ENCODE measurements at regions not wholly inside any gene's neighbourhood (a gene's known extent, or its start where the extent isn't known, plus 50 kb on each side); places are given as distances from the start of the nearest gene placed in this dataset.

DNA sequence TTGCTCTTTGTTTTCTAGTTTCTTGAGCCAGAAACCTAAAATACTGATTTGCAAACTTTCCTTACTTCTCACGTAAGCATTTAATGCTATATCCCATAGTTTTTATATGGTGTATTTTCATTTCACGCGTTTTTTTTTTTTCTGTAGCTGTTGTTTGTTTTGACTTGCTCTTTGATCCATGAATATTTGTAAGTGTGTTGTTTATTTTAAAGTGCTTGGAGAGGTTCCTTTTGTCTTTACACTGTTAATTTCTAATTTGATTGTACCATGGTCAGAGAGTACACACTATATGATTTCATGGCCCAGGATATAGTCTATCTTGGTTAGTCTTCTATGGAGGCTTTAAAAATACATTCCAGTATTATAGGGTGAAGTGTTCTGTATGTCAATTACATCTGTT is 84.8 kb upstream of the RNF217 start:
- DNase-seq: no peak

DNA sequence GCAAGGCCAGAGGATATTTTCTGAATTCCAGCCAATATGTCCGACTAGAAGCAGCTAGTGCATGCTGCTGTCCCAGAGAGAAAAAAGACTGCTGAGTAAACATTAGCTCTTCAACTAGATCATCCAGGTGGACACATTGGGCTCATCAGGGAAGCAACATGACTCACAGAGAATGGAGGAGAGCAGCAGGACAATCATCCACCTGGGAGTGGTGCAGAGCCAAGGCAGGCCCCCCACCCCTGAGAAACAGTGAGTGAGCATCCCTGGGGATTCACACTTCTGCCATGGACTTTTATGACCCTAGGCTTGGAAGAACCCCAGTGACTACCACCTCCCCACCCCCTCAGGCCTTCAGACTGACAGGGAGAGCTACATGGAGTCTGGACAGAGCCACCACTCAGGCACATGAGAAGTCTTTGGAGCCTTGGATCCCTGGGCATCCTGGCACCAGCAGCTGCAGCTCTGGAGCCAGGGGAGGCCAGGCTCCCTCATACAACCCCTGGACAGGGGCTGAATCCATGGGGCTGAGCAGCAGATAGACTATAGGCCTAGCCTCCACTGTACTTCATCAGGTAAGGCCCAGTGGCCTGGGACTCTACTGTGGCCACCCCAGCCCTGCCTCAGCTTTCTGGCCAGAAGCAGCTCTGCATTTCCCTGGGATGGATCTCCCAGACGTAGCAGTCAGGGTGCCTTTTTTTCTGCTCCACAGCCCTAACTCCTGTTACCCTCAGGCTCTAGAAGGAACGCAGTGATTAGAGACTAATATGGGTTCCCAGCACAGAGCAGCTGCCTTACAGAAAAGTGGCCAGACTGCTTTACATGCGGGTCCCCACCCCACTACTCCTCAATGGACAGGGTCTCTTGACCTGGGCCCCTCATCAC is 82.9 kb upstream of the RNF217 start:
- DNase-seq: no peak

DNA sequence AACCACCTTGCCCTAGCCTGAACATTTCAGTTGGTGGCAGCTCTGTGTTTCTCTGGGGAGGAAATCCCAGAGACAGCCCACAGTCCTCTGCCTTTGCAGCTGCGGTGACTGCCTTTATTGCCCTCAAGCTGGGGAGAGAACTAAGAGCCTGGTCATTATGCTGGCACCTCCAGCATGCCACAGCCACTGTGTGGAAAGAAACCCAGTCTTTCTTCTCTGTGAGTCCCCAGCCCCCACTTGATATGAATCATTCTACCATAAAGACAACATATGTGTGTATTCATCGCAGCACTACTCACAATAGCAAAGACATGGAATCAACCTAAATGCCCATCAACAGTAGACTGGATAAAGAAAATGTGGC is 82.3 kb upstream of the RNF217 start:
- no peak for DNase-seq

DNA sequence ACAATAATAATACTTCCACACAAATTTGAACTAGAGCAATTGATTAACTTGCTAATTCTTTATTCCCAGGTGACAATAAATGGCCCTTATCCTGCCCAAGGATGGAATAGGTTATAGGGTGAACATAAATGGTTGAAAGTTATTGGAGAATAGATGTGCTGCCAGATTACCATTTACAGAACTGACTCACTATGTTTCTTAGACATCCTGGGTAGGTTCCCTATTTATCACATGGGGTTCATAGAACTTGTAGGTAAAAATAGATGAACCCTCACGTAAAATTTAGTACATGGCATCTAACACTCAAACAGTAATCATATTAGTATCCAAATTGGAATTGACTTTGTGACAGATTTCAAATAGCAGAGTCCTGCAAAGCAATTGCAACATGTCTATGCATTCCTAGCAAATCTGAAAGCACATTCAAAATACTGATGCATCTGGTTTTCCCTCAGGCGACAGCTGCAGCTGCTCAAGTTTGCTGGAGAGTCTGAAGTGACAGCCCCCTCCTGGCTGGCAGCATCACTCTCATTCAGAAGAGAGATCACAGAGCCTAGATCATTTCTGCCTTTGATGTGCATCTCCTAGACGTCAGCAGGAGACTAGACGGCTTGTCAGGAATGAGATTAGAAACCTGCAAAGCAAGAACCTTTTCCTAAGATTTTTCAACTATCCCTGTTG is 80.2 kb upstream of the RNF217 start:
- DNase-seq: peak; percentile 43 to 82

DNA sequence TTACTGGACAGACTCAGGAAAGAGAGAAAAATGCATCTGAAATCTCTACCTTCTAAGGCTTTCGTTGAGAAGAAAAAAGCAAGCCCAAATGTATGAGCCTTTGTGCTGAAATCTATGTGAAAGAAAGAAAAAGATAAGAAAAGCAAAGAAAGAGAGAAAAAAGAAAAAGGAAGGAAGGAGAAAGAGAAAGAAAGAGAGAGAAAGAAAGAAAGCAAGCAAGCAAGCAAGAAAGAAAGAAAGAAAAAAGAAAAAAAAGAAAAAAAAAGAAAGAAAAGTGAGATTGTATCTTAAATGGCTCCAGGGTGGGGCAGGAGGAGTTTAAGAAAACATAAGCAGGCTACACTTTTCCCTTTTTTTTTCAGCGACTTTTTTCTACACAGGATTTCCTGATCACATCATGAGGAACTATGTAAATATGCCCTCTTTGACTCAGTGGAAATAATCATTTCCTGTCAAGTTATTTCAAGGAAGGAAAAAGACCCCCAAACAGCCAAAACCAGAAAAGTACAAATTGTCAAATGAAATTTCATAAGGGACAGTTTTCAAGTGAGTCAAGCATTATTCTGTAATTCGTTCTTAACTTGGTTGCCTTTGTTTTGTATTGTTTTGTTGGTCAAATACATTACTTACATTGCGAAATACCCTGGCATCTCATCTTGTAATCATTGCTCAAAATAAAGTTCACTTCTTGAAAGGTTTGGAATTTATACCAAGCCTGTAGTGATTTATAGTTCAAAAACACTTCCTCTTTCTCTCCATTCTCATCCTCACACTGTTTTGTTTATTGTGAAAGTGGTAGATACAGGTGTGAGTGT is 79.5 kb upstream of the RNF217 start:
- no peak for DNase-seq

DNA sequence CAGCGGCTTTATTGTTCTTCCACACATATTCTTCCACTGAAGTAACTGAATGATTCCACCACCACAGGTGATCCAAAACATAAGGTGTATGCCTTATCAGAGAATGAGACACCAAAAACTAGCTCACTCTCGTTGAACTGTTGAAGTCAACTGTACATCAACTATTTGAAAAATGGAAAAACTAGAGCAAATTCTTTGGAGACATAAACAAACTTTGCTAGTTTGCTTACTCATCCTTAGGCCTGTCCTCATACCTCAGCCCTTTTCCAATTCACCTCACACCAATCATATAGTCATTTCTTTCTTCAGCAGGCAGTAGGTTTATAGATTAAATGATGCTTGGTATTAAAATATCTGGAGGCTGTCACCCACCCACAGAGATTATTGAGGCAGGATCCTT is 77.1 kb upstream of the RNF217 start:
- DNase-seq: no peak

DNA sequence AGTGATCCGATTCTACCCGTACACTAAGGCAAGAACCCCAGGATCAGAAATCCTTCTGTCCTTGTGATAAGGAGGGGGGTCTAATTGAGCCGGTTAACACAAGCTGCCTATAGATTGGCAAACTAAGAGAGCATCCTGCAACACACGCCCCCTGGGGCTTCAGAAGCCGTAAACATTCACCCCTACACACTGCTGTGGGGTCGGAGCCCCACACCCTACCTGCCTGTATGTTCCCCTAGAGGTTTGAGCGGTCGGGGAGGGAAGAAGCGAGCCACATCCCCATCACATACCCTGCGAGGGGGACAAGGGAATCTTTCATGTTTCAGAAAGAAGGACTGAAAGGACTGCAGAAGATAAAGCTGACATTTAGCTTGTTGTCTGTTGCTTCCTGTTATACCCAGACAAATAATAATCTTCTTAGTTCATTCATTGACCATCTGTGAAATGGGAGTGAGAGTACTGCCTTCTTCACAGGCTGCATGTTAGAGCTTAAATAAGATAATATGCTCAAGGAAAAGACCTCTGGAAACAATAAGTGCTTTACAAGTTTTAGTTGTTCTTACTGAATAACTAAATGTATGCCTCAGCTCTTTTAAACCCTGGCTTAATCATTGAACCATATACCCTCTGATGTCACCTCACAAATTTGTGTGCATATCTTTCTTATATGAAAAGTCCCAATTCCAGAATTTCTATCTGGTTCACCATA is 74.2 kb upstream of the RNF217 start:
- DNase-seq: no peak

DNA sequence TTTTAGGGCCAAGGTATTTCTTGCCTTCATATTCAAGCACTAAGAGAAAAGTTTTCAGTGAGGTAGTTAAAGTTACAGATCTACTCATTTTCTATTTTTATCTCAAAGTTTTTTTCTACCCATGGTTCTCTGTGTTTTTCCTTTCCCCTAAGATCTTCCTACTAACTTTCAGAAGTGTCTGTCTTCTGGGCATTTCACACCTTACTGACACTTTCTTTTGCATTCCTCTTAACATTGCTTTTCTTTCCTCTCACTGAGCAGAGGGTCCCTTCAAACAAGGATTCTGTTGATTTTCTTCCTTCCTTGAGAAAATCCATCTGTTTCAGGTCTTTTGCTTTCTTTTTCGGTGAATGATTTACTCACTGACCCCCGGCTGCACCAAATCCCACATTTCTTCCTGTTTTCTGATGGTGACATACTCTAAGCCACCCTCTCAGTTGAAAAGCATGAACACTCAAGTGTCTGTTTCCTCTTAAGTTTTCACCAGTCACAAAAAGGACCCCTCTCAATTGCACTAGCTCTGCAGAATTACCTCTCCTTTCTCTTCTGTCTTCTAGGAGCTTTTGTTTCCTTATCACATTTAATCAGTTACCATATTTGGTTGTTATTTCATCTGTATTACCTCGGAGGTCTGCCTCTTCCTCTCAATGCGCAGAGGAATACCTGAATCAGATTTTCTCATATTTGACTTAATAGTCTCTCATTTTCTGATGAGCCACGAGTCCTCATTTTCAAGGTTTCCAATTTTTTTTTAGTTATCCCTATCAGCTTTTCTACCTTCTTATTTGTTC is 73.5 kb upstream of the RNF217 start:
- no peak for DNase-seq

DNA sequence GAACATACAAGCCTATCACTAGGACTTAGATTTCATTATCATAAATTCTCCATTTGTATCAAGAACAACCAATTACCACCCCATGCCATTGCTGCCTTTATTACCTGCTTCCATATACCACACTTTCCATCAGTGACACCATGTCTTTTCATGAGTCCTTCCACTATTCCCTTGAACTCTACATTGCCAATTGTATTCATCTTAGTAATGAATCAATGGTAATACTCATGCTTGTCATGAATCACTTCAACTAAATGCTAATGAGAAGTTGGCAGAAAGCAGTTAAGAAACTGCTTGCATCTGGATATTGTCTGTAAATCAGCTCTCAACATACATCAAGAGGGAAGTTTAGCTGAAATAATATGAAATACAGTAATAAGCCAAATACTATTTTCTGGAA is 61.2 kb upstream of the RNF217 start:
- no peak for DNase-seq

DNA sequence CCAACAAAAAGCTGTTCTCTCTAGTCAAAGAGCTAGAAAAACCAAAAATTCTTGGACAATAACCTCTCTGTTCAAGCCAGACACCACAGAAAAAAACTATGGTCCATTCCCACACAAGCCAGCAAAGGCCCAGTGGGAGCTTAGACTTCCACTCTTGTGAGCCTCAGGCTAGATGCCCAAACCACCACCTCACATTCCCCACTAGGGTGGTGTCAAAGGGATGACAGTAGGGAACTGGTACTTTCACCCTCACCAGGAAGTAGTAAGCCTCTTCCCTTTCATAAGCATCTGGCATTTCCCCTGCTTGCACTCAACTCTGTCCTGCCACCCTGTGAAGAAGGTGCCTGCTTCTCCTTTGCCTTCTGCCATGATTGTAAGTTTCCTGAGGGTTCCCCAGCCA is 58.4 kb upstream of the RNF217 start:
- DNase-seq: no peak

DNA sequence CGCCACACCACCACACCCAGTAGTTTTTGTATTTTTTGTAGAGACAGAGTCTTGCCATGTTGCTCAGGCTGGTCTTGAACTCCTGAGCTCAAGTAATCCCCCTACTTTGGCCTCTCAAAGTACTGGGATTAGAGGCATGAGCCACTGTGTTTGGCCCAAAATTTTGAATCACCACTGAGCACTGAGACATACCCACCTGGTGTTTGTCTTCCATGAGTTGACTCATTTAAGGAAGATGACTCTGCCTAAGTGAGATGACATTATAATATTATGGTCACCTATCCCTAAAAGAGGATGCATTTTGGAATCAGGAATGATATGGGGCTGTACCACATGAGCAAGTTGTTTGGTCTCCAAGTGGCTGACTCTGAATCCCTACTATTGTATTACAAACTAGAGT is 54.6 kb upstream of the RNF217 start:
- no peak for DNase-seq
